ENCODE measurements at regions not wholly inside any gene's neighbourhood (a gene's known extent, or its start where the extent isn't known, plus 50 kb on each side); places are given as distances from the start of the nearest gene placed in this dataset.

- no peak for TF ChIP-seq CTCF (conservative IDR thresholded peaks at IDR 0.05; ENCODE audit: low read length)
- TF ChIP-seq EZH2phosphoT487 (IDR thresholded peaks at IDR 0.05; ENCODE audit: borderline replicate concordance): no peak
These were observed 435.5 kb downstream of the KCNJ2 start for GRCh38 chr17:70604854-70605253.

Data from Loucy (cell line).